ENCODE measurements at regions not wholly inside any gene's neighbourhood (a gene's known extent, or its start where the extent isn't known, plus 50 kb on each side); places are given as distances from the start of the nearest gene placed in this dataset.

DNA sequence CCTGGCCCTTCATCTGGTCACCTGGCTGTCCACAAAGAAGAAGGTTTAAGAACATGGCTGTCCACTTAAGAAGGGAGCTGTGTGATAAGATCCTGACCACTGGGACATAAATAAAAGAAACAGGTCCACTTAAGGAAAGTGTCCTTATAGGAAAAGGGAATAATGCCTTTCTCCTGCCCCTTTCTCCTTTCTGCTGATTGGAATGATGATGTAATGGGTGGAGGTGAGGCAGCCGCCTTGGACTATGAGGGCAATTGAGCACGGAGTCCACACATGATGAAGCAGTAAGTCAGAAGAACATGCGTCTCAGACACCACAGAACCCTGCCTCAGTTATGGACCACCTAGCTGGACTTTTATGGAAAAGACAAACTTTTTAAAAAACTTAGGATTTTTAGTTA, 401.1 kb downstream of the SHANK2 start:
- no peak overlapping the region for H3K4me3 ChIP-seq (ENCODE audit: low read depth, low read length)
- TF ChIP-seq, protein P1, sequence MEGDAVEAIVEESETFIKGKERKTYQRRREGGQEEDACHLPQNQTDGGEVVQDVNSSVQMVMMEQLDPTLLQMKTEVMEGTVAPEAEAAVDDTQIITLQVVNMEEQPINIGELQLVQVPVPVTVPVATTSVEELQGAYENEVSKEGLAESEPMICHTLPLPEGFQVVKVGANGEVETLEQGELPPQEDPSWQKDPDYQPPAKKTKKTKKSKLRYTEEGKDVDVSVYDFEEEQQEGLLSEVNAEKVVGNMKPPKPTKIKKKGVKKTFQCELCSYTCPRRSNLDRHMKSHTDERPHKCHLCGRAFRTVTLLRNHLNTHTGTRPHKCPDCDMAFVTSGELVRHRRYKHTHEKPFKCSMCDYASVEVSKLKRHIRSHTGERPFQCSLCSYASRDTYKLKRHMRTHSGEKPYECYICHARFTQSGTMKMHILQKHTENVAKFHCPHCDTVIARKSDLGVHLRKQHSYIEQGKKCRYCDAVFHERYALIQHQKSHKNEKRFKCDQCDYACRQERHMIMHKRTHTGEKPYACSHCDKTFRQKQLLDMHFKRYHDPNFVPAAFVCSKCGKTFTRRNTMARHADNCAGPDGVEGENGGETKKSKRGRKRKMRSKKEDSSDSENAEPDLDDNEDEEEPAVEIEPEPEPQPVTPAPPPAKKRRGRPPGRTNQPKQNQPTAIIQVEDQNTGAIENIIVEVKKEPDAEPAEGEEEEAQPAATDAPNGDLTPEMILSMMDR (IDR thresholded peaks at IDR 0.05; ENCODE audit: insufficient read depth, low read length, missing control alignments), result no peak
- ChIA-PET POLR2A (no interaction called here), CTCF (no interaction called here)
- no peak for DNase-seq (ENCODE audit: low read depth, low spot score)

GRCh38 chr11:70851907-70852306, 400.5 kb downstream of the SHANK2 start:
- no peak for DNase-seq (ENCODE audit: low read depth, low spot score)
- TF ChIP-seq, protein P1 (IDR thresholded peaks at IDR 0.05; ENCODE audit: insufficient read depth, low read length, missing control alignments), result no peak
- POLR2A ChIA-PET, result no interaction called here
- CTCF ChIA-PET, result no interaction called here
- no peak overlapping the region for H3K4me3 ChIP-seq (ENCODE audit: low read depth, low read length)

GRCh38 chr11:70853068-70853769, 399.2 kb downstream of the SHANK2 start:
- H3K4me3 ChIP-seq (ENCODE audit: low read depth, low read length), result no peak overlapping the region
- TF ChIP-seq, protein P1 (IDR thresholded peaks at IDR 0.05; ENCODE audit: insufficient read depth, low read length, missing control alignments), result no peak
- no peak for DNase-seq (ENCODE audit: low read depth, low spot score)
- CTCF ChIA-PET, result no interaction called here
- POLR2A ChIA-PET, result no interaction called here

GRCh38 chr11:70853770-70854108, 398.6 kb downstream of the SHANK2 start:
- CTCF ChIA-PET, result no interaction called here
- TF ChIP-seq, protein P1 (IDR thresholded peaks at IDR 0.05; ENCODE audit: insufficient read depth, low read length, missing control alignments), result no peak
- POLR2A ChIA-PET, result no interaction called here

DNA sequence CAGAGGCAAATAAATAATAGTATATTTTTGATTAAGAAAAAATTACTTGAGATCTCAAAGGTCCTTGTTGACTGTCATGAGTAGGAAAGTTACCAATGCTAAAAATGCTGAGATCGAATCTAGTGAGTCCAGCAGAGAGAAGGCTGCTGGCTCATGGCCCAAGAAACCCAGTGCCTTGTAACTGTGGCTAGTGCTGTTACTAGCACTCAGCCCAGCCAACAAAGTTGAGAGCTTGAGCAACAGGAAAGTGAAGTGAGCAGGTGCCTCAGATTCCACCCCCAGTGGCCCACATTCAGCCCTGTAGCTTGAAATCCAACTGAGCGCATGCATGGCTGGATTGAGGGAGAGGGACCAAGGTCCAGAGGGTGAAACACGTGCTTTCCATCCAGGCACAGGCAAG, 398.2 kb downstream of the SHANK2 start:
- no peak overlapping the region for H3K4me3 ChIP-seq (ENCODE audit: low read depth, low read length)
- CTCF ChIA-PET, result no interaction called here
- TF ChIP-seq, protein P1 (IDR thresholded peaks at IDR 0.05; ENCODE audit: insufficient read depth, low read length, missing control alignments), result no peak
- DNase-seq (ENCODE audit: low read depth, low spot score), result no peak
- POLR2A ChIA-PET, result no interaction called here

More at GRCh38 chr11:70853770-70854108, 398.6 kb downstream of the SHANK2 start:
- H3K4me3 ChIP-seq (ENCODE audit: low read depth, low read length), result no peak overlapping the region
- DNase-seq (ENCODE audit: low read depth, low spot score), result no peak

- CTCF ChIA-PET, result interaction anchor here (0.9 kb wide), 1 partner anchor 500 kb away, joined by 3 read pairs; no protein-coding TSS in a partner anchor
- POLR2A ChIA-PET, result no interaction called here
- H3K4me3 ChIP-seq (ENCODE audit: low read depth, low read length), result no peak overlapping the region
- TF ChIP-seq, protein P1 (IDR thresholded peaks at IDR 0.05; ENCODE audit: insufficient read depth, low read length, missing control alignments), result no peak
- no peak for DNase-seq (ENCODE audit: low read depth, low spot score)
Measured at GRCh38 chr11:70854901-70855556, 397.3 kb downstream of the SHANK2 start.

Data from AG04449 (cell line).